ELF-1 (cell line): ENCODE measurements at regions not wholly inside any gene's neighbourhood (a gene's known extent, or its start where the extent isn't known, plus 50 kb on each side); places are given as distances from the start of the nearest gene placed in this dataset.

ENCODE experiments used
- DNase-seq: peaks from one replicate; pipeline ENCODE4 v3.0.0-alpha.2; 2016; ENCODE audit warnings: low read depth, low spot score

- DNase-seq: no peak
Measured at GRCh38 chrX:45879512-45879911, 665.7 kb downstream of the ZNF674 start.

GRCh38 chrX:45876206-45876605 lies 669.0 kb downstream of the ZNF674 start:
- DNase-seq: no peak

- no peak for DNase-seq
Measured at GRCh38 chrX:45873781-45874180, 671.4 kb downstream of the ZNF674 start.

- DNase-seq: no peak
Measured at GRCh38 chrX:45872480-45872879, 671.8 kb upstream of the DIPK2B start.

- no peak for DNase-seq
Measured at GRCh38 chrX:45868425-45868824, 667.7 kb upstream of the DIPK2B start.

GRCh38 chrX:45862801-45863200 lies 662.1 kb upstream of the DIPK2B start:
- DNase-seq: no peak

- no peak for DNase-seq
Measured at GRCh38 chrX:45860450-45860849, 659.8 kb upstream of the DIPK2B start.

GRCh38 chrX:45859407-45859806 lies 658.7 kb upstream of the DIPK2B start:
- DNase-seq: no peak

- DNase-seq: no peak
Measured at GRCh38 chrX:45852884-45853283, 652.2 kb upstream of the DIPK2B start.

- DNase-seq: peak; percentile 91
Measured at GRCh38 chrX:45851434-45851991, 650.8 kb upstream of the DIPK2B start.

GRCh38 chrX:45850775-45851433 lies 650.2 kb upstream of the DIPK2B start:
- peak; percentile 81 for DNase-seq

GRCh38 chrX:45850197-45850774 lies 649.6 kb upstream of the DIPK2B start:
- peak; percentile 69 for DNase-seq

- DNase-seq: no peak
Measured at GRCh38 chrX:45849261-45849862, 648.7 kb upstream of the DIPK2B start.

- no peak for DNase-seq
Measured at GRCh38 chrX:45847961-45848360, 647.3 kb upstream of the DIPK2B start.

- DNase-seq: no peak
Measured at GRCh38 chrX:45846328-45846727, 645.7 kb upstream of the DIPK2B start.

GRCh38 chrX:45845142-45845541 lies 644.5 kb upstream of the DIPK2B start:
- DNase-seq: no peak

- no peak for DNase-seq
Measured at GRCh38 chrX:45843518-45843917, 642.8 kb upstream of the DIPK2B start.

- no peak for DNase-seq
Measured at GRCh38 chrX:45842926-45843315, 642.2 kb upstream of the DIPK2B start.

- DNase-seq: no peak
Measured at GRCh38 chrX:45842207-45842925, 641.7 kb upstream of the DIPK2B start.

- DNase-seq: no peak
Measured at GRCh38 chrX:45840411-45840950, 639.8 kb upstream of the DIPK2B start.

GRCh38 chrX:45830343-45830742 lies 629.7 kb upstream of the DIPK2B start:
- no peak for DNase-seq

- DNase-seq: peak; percentile 70
Measured at GRCh38 chrX:45824471-45824870, 623.8 kb upstream of the DIPK2B start.
